ENCODE measurements at regions not wholly inside any gene's neighbourhood (a gene's known extent, or its start where the extent isn't known, plus 50 kb on each side); places are given as distances from the start of the nearest gene placed in this dataset.

DNA sequence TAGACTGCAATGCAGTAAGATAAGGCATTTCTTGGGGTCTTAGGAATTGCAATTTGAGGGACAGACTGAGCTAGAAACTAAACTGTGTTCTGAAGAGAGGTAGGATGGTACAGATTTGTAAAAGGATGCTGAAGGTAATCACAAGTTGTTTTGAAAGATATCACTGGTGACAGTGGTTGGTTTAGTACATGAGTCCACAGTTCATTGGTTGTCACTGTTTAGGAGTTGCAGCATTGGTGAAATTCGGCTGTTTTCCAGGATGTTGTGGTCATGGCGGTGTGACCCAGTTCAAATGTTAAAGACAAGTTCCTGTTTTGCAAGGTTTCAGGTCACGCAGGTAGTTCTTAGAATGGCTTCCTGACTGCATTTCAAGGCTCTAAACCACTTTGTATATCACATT is 292.8 kb upstream of the B3GALT2 start:
- WGBS (ENCODE audit: insufficient coverage, low coverage, missing lambda C conversion rate) = 0% methylated on average over 3 of the region's 3 CpGs

More for the DNA sequence above, 292.8 kb upstream of the B3GALT2 start:
- TF ChIP-seq, protein P1, sequence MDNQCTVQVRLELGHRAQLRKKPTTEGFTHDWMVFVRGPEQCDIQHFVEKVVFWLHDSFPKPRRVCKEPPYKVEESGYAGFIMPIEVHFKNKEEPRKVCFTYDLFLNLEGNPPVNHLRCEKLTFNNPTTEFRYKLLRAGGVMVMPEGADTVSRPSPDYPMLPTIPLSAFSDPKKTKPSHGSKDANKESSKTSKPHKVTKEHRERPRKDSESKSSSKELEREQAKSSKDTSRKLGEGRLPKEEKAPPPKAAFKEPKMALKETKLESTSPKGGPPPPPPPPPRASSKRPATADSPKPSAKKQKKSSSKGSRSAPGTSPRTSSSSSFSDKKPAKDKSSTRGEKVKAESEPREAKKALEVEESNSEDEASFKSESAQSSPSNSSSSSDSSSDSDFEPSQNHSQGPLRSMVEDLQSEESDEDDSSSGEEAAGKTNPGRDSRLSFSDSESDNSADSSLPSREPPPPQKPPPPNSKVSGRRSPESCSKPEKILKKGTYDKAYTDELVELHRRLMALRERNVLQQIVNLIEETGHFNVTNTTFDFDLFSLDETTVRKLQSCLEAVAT (IDR thresholded peaks at IDR 0.05) = no peak
- TF ChIP-seq ZNF384 (IDR thresholded peaks at IDR 0.05; ENCODE audit: low read depth, low read length) (no peak), MAFF (IDR thresholded peaks at IDR 0.05; ENCODE audit: low read length) (no peak), ZBTB1 (CRISPR knock-in tag; IDR thresholded peaks at IDR 0.05; ENCODE audit: borderline replicate concordance, low read depth) (no peak), FUS (optimal IDR thresholded peaks at IDR 0.05; ENCODE audit: low read depth, low read length) (no peak), HOXB6 (CRISPR knock-in tag; IDR thresholded peaks at IDR 0.05; ENCODE audit: borderline replicate concordance) (no peak), GTF2A2 (tag; IDR thresholded peaks at IDR 0.05) (no peak), ZSCAN29 (IDR thresholded peaks at IDR 0.05) (no peak), MTA2 (IDR thresholded peaks at IDR 0.05; ENCODE audit: low read depth) (no peak), MEF2D (tag; conservative IDR thresholded peaks at IDR 0.05; ENCODE audit: low read depth) (no peak), ZNF41 (CRISPR knock-in tag; conservative IDR thresholded peaks at IDR 0.05) (no peak), ZNF778 (CRISPR knock-in tag; IDR thresholded peaks at IDR 0.05) (no peak)
- TF ChIP-seq, protein P2, sequence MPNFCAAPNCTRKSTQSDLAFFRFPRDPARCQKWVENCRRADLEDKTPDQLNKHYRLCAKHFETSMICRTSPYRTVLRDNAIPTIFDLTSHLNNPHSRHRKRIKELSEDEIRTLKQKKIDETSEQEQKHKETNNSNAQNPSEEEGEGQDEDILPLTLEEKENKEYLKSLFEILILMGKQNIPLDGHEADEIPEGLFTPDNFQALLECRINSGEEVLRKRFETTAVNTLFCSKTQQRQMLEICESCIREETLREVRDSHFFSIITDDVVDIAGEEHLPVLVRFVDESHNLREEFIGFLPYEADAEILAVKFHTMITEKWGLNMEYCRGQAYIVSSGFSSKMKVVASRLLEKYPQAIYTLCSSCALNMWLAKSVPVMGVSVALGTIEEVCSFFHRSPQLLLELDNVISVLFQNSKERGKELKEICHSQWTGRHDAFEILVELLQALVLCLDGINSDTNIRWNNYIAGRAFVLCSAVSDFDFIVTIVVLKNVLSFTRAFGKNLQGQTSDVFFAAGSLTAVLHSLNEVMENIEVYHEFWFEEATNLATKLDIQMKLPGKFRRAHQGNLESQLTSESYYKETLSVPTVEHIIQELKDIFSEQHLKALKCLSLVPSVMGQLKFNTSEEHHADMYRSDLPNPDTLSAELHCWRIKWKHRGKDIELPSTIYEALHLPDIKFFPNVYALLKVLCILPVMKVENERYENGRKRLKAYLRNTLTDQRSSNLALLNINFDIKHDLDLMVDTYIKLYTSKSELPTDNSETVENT (CRISPR knock-in tag; IDR thresholded peaks at IDR 0.05) = no peak
- TF ChIP-seq, protein P3, sequence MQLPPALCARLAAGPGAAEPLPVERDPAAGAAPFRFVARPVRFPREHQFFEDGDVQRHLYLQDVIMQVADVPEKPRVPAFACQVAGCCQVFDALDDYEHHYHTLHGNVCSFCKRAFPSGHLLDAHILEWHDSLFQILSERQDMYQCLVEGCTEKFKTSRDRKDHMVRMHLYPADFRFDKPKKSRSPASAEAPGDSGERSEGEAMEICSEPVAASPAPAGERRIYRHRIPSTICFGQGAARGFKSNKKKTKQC (CRISPR knock-in tag; IDR thresholded peaks at IDR 0.05) = no peak
- TF ChIP-seq, protein P4, sequence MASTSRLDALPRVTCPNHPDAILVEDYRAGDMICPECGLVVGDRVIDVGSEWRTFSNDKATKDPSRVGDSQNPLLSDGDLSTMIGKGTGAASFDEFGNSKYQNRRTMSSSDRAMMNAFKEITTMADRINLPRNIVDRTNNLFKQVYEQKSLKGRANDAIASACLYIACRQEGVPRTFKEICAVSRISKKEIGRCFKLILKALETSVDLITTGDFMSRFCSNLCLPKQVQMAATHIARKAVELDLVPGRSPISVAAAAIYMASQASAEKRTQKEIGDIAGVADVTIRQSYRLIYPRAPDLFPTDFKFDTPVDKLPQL (IDR thresholded peaks at IDR 0.05; ENCODE audit: extremely low read depth, insufficient read length) = no peak
- TF ChIP-seq, protein P5, sequence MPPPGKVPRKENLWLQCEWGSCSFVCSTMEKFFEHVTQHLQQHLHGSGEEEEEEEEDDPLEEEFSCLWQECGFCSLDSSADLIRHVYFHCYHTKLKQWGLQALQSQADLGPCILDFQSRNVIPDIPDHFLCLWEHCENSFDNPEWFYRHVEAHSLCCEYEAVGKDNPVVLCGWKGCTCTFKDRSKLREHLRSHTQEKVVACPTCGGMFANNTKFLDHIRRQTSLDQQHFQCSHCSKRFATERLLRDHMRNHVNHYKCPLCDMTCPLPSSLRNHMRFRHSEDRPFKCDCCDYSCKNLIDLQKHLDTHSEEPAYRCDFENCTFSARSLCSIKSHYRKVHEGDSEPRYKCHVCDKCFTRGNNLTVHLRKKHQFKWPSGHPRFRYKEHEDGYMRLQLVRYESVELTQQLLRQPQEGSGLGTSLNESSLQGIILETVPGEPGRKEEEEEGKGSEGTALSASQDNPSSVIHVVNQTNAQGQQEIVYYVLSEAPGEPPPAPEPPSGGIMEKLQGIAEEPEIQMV (tag; conservative IDR thresholded peaks at IDR 0.05; ENCODE audit: low read depth) = no peak
- DNase-seq (ENCODE audit: extremely low read depth in 1 of 4, low spot score in 3 of 4) (no peak), ATAC-seq (no peak), FAIRE-seq (no peak)
- Histone ChIP-seq H3K9me1 (ENCODE audit: control insufficient read depth, insufficient read depth, low read length) (no peaks in the 10 kb centered on the region), H3K27ac (ENCODE audit: extremely low read depth, low read depth, low read length) (no peak overlapping the region), H3K4me1 (replicated peaks in 1 of 2; ENCODE audit: control insufficient read depth in 2 of 2, insufficient read depth in 2 of 2, low read length in 2 of 2) (no peaks in the 10 kb centered on the region), H3K27me3 (ENCODE audit: control insufficient read depth in 2 of 2, insufficient read depth in 2 of 2, low read length in 2 of 2) (no peaks in the 10 kb centered on the region), H2AFZ (ENCODE audit: low read depth, low read length) (no peak overlapping the region), H3K9me3 (replicated peaks; ENCODE audit: control insufficient read depth, insufficient read depth, low read depth, low read length) (no peaks in the 10 kb centered on the region; the same call in 1 of the 2 replicates), H3K9ac (ENCODE audit: insufficient read depth in 1 of 2, low read depth in 2 of 2, low read length in 2 of 2) (no peak overlapping the region), H3K36me3 (ENCODE audit: control insufficient read depth, insufficient read depth, low read length) (no peaks in the 10 kb centered on the region), H4K20me1 (replicated peaks; ENCODE audit: control insufficient read depth, insufficient read depth, low read length) (no peaks in the 10 kb centered on the region), H3K79me2 (ENCODE audit: control insufficient read depth, insufficient read depth, low read length) (no peaks in the 10 kb centered on the region), H3K4me3 (no peak overlapping the region), H3K4me2 (ENCODE audit: insufficient read depth, low read length) (no peak overlapping the region)
- in situ Hi-C loops (cut with MboI) = no loop called here
- intact Hi-C loops (cut with micrococcal nuclease) = no loop called here
- ChIA-PET CTCF (ENCODE audit: low intra/inter-chr PET ratio) (no interaction called here), POLR2A (no interaction called here)
- BruUV-seq (replicated peaks) = no TSS peak

Measured in K562 (cell line).